Nephron progenitor cell (in vitro differentiated cells): ENCODE measurements at regions not wholly inside any gene's neighbourhood (a gene's known extent, or its start where the extent isn't known, plus 50 kb on each side); places are given as distances from the start of the nearest gene placed in this dataset.
"Not testable (repeated sequence)": the region's sequence is repeated elsewhere in the genome, so short reads cannot be mapped to it uniquely, and the experiment has no call there.

Source experiments
- DNase-seq: peaks from one replicate; pipeline ENCODE4 v3.0.0; 2021
- H3K27ac Mint-ChIP-seq: 2 replicates; pipeline ENCODE4 v1.8.0; 2021; ENCODE audit warnings: mild to moderate bottlenecking, moderate library complexity, mixed read lengths
- H3K27me3 Mint-ChIP-seq: 2 replicates; pipeline ENCODE4 v1.8.0; 2021; ENCODE audit warnings: mild to moderate bottlenecking, low read depth, mixed read lengths; ENCODE audit not compliant: poor library complexity
- H3K36me3 Mint-ChIP-seq: 2 replicates; pipeline ENCODE4 v1.8.0; 2021; ENCODE audit warnings: low read depth, mixed read lengths
- H3K4me1 Mint-ChIP-seq: 2 replicates; pipeline ENCODE4 v1.8.0; 2021; ENCODE audit warnings: mixed read lengths
- H3K4me3 Mint-ChIP-seq: 2 replicates; pipeline ENCODE4 v1.8.0; 2021; ENCODE audit warnings: mild to moderate bottlenecking, moderate library complexity, mixed read lengths
- H3K9me3 Mint-ChIP-seq: 2 replicates; pipeline ENCODE4 v1.8.0; 2021; ENCODE audit warnings: mild to moderate bottlenecking, moderate library complexity, mixed read lengths
- TF ChIP-seq, protein P1 (sequence below): fragments of 200-600 bp; sonication (generic); IDR thresholded peaks from 2 replicates; pipeline ENCODE4 v1.5.0; 2021; ENCODE audit warnings: antibody characterized with exemption

DNA sequence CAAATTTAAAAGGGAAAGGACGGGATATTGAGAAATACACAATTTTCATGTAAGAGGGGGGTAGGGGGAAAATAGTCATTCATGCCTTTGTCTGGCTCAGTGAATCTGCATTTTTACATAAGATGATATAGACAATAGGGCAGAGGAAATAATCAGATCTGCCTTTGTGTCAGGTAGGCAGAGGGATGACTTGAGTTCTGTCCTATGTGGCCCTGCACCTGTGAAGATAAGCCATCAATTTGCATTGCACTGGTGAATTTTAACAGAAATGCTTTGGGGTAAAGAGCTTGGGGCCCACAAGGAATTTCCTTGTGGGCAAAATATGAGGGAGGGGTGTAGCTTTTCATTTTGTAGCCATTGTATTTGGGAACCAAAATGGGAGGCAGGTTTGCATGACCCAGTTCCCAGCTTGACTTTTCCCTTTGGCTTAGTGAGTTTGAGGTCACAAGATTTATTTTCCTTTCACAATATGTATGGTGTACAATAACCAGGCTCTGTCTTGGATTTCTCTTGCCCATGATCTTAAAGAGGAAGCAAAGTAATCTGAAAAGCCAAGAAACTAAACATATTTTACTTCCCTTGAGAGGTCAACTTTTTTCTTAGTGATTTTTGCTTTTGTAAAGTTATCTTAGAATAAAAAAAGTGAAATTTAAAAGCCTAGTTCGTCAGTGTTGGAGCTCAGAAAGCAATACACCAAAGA is 77.7 kb upstream of the SORL1 start:
- TF ChIP-seq, protein P1, sequence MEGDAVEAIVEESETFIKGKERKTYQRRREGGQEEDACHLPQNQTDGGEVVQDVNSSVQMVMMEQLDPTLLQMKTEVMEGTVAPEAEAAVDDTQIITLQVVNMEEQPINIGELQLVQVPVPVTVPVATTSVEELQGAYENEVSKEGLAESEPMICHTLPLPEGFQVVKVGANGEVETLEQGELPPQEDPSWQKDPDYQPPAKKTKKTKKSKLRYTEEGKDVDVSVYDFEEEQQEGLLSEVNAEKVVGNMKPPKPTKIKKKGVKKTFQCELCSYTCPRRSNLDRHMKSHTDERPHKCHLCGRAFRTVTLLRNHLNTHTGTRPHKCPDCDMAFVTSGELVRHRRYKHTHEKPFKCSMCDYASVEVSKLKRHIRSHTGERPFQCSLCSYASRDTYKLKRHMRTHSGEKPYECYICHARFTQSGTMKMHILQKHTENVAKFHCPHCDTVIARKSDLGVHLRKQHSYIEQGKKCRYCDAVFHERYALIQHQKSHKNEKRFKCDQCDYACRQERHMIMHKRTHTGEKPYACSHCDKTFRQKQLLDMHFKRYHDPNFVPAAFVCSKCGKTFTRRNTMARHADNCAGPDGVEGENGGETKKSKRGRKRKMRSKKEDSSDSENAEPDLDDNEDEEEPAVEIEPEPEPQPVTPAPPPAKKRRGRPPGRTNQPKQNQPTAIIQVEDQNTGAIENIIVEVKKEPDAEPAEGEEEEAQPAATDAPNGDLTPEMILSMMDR = no peak
- Mint-ChIP-seq H3K4me3 (no peak overlapping the region), H3K27ac (no peak overlapping the region), H3K9me3 (no peaks in the 10 kb centered on the region), H3K27me3 (no peaks in the 10 kb centered on the region), H3K36me3 (no peaks in the 10 kb centered on the region), H3K4me1 (peaks cover 24% of the 10 kb centered on the region)
- DNase-seq = no peak

DNA sequence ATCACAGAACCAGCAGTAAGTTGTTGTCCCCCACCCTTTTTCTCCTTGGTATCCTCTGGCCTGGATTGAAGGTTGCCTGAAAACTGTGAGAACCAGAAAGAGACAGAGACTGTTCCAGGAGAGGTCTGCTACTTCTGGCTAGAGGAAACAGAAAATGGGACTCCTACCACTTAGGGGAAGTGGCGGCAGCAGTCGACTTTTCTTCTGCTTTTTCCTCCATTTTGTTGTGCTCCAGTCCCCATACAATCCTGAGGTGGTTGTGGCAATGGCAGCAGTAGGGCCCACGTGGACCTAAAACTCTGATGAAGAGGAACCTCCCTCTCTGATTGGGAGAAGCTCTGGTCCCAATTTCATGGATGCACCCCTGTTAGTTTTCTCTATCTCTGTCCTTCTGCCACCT is 76.0 kb upstream of the SORL1 start:
- Mint-ChIP-seq H3K4me1 (peaks cover 23% of the 10 kb centered on the region), H3K4me3 (no peak overlapping the region), H3K9me3 (no peaks in the 10 kb centered on the region), H3K27me3 (no peaks in the 10 kb centered on the region), H3K27ac (no peak overlapping the region), H3K36me3 (no peaks in the 10 kb centered on the region)
- TF ChIP-seq, protein P1 = no peak
- DNase-seq = no peak

DNA sequence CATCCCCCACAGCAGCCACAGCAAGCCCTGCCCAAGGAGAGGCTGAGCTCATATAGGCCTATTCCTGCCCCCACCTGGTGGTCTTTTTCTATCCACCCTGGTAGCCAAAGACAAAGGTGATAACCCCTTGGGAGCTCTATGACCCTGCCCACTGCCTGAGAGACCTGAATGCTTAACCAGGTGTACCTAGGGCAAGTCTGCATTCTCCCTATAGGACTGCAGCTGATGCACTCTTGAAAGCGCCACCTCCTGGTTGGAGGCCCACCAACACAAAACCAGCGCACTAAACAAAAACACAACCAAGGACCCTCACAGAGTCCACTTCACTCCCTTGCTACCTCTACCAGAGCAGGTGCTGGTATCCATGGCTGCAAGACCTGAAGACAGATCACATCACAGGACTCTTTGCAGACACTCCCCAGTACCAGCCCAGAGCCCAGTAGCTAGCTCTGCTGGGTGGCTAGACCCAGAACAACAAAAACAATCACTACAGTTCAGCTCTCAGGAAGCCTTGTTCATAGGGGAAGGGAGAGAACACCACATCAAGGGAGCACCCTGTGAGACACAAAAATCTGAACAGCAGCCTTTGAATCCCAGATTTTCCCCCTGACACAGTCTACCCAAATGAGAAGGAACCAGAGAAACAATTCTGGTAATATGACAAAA is 72.8 kb upstream of the SORL1 start:
- not testable (repeated sequence) for H3K27ac Mint-ChIP-seq

DNA sequence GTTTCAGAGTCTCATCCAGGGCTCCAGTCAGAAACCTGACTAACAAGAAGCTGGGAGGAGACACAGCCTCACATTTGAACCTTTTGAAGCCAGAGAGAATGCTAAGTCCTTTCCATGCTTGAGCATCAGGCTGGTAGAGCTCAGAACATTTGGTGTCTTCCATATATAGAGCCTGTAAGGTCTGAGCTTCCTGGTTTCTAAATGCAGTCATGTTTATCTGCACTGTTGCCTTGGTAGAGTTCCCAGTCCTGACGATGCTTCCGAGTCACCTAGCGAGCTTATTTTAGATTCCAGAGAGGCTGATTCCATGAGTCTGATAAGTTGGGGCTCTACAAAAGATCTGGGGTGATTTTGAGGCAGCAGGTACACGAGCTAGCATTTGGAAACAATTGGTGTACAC is 68.4 kb upstream of the SORL1 start:
- Mint-ChIP-seq H3K9me3 (no peaks in the 10 kb centered on the region), H3K27ac (no peak overlapping the region), H3K4me3 (no peak overlapping the region), H3K27me3 (no peaks in the 10 kb centered on the region), H3K4me1 (no peaks in the 10 kb centered on the region), H3K36me3 (no peaks in the 10 kb centered on the region)
- DNase-seq = no peak
- TF ChIP-seq, protein P1 = no peak

More for the DNA sequence above, 72.8 kb upstream of the SORL1 start:
- H3K9me3 Mint-ChIP-seq, H3K36me3 Mint-ChIP-seq, H3K4me3 Mint-ChIP-seq, H3K27me3 Mint-ChIP-seq, DNase-seq, H3K4me1 Mint-ChIP-seq: not testable (repeated sequence)

DNA sequence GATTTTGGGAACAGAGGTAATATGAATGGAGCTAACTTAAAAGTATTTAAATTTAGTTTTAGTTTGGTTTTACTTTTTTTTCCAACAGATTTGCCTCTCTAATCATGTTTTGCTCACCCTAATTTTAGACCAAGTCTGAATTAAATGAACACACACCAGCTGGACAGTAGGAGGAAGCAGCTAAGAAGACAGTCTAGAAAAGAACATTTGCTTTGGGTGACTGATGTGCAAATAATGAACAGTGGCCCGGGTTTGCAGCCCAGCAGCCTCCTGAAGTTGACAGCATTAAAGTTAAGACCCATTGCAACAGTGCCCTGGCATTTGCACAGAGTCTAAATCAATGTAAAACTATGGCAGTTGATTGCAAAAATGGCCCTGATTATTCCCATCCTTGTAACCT is 66.4 kb upstream of the SORL1 start:
- TF ChIP-seq, protein P1 = no peak
- H3K4me3 Mint-ChIP-seq = no peak overlapping the region
- H3K9me3 Mint-ChIP-seq = no peaks in the 10 kb centered on the region
- H3K27me3 Mint-ChIP-seq = peaks cover 3% of the 10 kb centered on the region
- H3K4me1 Mint-ChIP-seq = peaks cover 12% of the 10 kb centered on the region
- H3K36me3 Mint-ChIP-seq = no peaks in the 10 kb centered on the region
- no peak for DNase-seq
- no peak overlapping the region for H3K27ac Mint-ChIP-seq
